ENCODE measurements at regions not wholly inside any gene's neighbourhood (a gene's known extent, or its start where the extent isn't known, plus 50 kb on each side); places are given as distances from the start of the nearest gene placed in this dataset.

DNA sequence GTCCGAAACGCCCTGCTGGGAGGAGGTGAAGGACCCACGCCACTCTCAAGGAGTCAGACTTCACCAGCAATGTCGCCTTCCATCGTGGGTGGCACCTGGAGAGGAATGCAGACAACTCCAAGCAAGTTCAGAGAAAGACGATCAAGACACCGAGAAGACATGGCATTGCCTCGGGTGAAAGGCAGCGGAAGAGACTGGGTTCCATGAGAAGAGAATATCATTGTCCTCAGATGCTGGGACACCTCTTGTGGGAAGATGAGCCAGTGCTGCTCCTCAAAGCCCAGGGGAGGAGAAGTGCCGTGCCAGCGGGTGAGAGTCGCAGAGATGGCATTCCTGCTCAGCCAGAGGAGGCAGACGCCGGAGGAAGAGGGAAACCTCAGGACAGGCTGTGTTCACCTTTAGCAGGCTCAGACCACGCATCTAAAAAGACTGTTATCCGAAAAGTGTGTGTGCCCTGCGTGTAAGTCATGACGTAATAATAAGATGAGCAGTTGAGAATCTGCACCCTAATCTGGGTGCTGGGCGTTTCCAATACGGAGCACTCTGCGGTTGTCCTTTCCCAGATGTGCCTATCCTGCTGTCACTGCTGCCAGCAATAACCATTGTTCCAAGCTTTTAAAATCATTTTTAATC, 144.6 kb upstream of the SPACA7 start:
- H3K36me3 ChIP-seq (ENCODE audit: control insufficient read depth in 2 of 4, insufficient read depth in 4 of 4, low read length in 3 of 4) = no peaks in the 10 kb centered on the region
- TF ChIP-seq RXRA (IDR thresholded peaks at IDR 0.05; ENCODE audit: insufficient read depth, low read depth, low read length) (no peak), RNF2 (IDR thresholded peaks at IDR 0.05; ENCODE audit: borderline replicate concordance, low read depth, low read length, missing control alignments, poor library complexity, severe bottlenecking) (no peak), CEBPB (IDR thresholded peaks at IDR 0.05; ENCODE audit: low read depth, low read length) (no peak), KDM4A (IDR thresholded peaks at IDR 0.05; ENCODE audit: low read depth, low read length, severe bottlenecking) (no peak), POLR2A (IDR thresholded peaks at IDR 0.05; ENCODE audit: control extremely low read depth in 1 of 2, low read depth in 2 of 2, low read length in 2 of 2) (no peak), GTF2F1 (IDR thresholded peaks at IDR 0.05; ENCODE audit: borderline replicate concordance, low read depth, low read length) (no peak), RAD21 (IDR thresholded peaks at IDR 0.05 in 1 of 2, conservative IDR thresholded peaks at IDR 0.05 in 1 of 2; ENCODE audit: low read depth in 2 of 2, low read length in 2 of 2) (no peak), KDM1A (IDR thresholded peaks at IDR 0.05; ENCODE audit: borderline replicate concordance, low read length) (no peak), CTBP2 (IDR thresholded peaks at IDR 0.05; ENCODE audit: borderline replicate concordance, insufficient read depth, insufficient read length, low read length) (no peak)
- TF ChIP-seq, protein P1, sequence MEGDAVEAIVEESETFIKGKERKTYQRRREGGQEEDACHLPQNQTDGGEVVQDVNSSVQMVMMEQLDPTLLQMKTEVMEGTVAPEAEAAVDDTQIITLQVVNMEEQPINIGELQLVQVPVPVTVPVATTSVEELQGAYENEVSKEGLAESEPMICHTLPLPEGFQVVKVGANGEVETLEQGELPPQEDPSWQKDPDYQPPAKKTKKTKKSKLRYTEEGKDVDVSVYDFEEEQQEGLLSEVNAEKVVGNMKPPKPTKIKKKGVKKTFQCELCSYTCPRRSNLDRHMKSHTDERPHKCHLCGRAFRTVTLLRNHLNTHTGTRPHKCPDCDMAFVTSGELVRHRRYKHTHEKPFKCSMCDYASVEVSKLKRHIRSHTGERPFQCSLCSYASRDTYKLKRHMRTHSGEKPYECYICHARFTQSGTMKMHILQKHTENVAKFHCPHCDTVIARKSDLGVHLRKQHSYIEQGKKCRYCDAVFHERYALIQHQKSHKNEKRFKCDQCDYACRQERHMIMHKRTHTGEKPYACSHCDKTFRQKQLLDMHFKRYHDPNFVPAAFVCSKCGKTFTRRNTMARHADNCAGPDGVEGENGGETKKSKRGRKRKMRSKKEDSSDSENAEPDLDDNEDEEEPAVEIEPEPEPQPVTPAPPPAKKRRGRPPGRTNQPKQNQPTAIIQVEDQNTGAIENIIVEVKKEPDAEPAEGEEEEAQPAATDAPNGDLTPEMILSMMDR (IDR thresholded peaks at IDR 0.05; ENCODE audit: control extremely low read depth in 1 of 3, insufficient read depth in 1 of 3, low read depth in 1 of 3, low read length in 3 of 3) = no peak

More for the DNA sequence above, 144.6 kb upstream of the SPACA7 start:
- no peak for FAIRE-seq
- H3K4ac ChIP-seq (replicated peaks; ENCODE audit: insufficient read length, low read depth, low read length) = no peak overlapping the region
- no peak overlapping the region for H2BK120ac ChIP-seq (replicated peaks; ENCODE audit: low read depth, low read length)
- WGBS, 2 experiments (ENCODE audit: extremely low coverage in 1 of 2, insufficient coverage in 1 of 2, insufficient read length in 1 of 2, insufficient replicate concordance in 2 of 2, low coverage in 1 of 2, low lambda C conversion rate in 2 of 2, missing lambda C conversion rate in 1 of 2) = 92% methylated on average over 21 of the region's 21 CpGs; no CpG with 5 or more reads in 1 of the 2 experiments
- no peak overlapping the region for H3K23ac ChIP-seq (ENCODE audit: insufficient read length)
- ChIA-PET CTCF (ENCODE audit: partially characterized antibody) (no interaction called here), POLR2A (ENCODE audit: partially characterized antibody) (no interaction called here)
- H3K23me2 ChIP-seq (ENCODE audit: low read depth, low read length) = no peaks in the 10 kb centered on the region
- H4K91ac ChIP-seq (replicated peaks; ENCODE audit: insufficient read length, low read length) = no peak overlapping the region
- H2BK12ac ChIP-seq (ENCODE audit: low read depth, low read length) = no peak overlapping the region
- H3K4me1 ChIP-seq (replicated peaks in 1 of 4; ENCODE audit: control insufficient read depth in 3 of 4, insufficient read depth in 4 of 4, low read length in 3 of 4) = no peaks in the 10 kb centered on the region
- H3K14ac ChIP-seq (ENCODE audit: insufficient read length) = no peak overlapping the region
- H2AK5ac ChIP-seq (ENCODE audit: low read depth, low read length) = no peak overlapping the region
- no peaks in the 10 kb centered on the region for H3K79me1 ChIP-seq (ENCODE audit: low read depth, low read length)
- no peak overlapping the region for H2BK20ac ChIP-seq (ENCODE audit: low read length)
- no peaks in the 10 kb centered on the region for H4K20me1 ChIP-seq (replicated peaks in 1 of 2; ENCODE audit: control insufficient read depth in 1 of 2, insufficient read depth in 2 of 2, low read length in 2 of 2)
- no peaks in the 10 kb centered on the region for H3K79me2 ChIP-seq (ENCODE audit: control insufficient read depth in 1 of 2, insufficient read depth in 2 of 2, low read length in 2 of 2)
- no peaks in the 10 kb centered on the region; a peak in 1 of 4 replicates for H3K9me3 ChIP-seq (ENCODE audit: insufficient read depth in 2 of 2, low read depth in 1 of 2, low read length in 1 of 2)
- no peak overlapping the region for H3K4me2 ChIP-seq (ENCODE audit: insufficient read depth in 1 of 2, low read depth in 2 of 2, low read length in 2 of 2)
- peaks cover 0 to 5% (median 0%) of the 10 kb centered on the region in 4 experiments; a peak in 1 of 7 replicates for H3K27me3 ChIP-seq (replicated peaks in 1 of 4; ENCODE audit: control insufficient read depth in 3 of 4, extremely low read depth in 1 of 4, insufficient read depth in 3 of 4, low read length in 3 of 4)
- H2BK15ac ChIP-seq (ENCODE audit: low read length) = no peak overlapping the region
- no peak for DNase-seq (ENCODE audit: low read depth in 1 of 2, low spot score in 2 of 2)
- H3K27ac ChIP-seq (ENCODE audit: low read depth, low read length) = no peak overlapping the region
- H2BK5ac ChIP-seq (ENCODE audit: low read depth, low read length) = no peak overlapping the region
- no peak overlapping the region for H2AFZ ChIP-seq (ENCODE audit: low read length)
- no peak overlapping the region for H4K8ac ChIP-seq (ENCODE audit: extremely low read depth, insufficient read depth, low read length)
- H3K4me3 ChIP-seq (ENCODE audit: extremely low read depth in 1 of 4, insufficient read depth in 2 of 4, low read depth in 3 of 4, low read length in 4 of 4) = no peak overlapping the region
- no peak overlapping the region for H4K5ac ChIP-seq (ENCODE audit: insufficient read length, low read depth, low read length)
- H3K56ac ChIP-seq (replicated peaks; ENCODE audit: insufficient read length, low read depth, low read length) = no peak overlapping the region
- H3K9ac ChIP-seq (replicated peaks in 1 of 4; ENCODE audit: extremely low read depth in 1 of 4, low read depth in 3 of 4, low read length in 3 of 4) = no peak overlapping the region
- H3K18ac ChIP-seq (ENCODE audit: extremely low read depth, low read length) = no peak overlapping the region
